ENCODE measurements at regions not wholly inside any gene's neighbourhood (a gene's known extent, or its start where the extent isn't known, plus 50 kb on each side); places are given as distances from the start of the nearest gene placed in this dataset.

GRCh38 chrX:7570432-7571029, 272.4 kb upstream of the VCX start:
- TF ChIP-seq CTCF (IDR thresholded peaks at IDR 0.05; ENCODE audit: low read depth, low read length, poor library complexity, severe bottlenecking) (no peak), EZH2phosphoT487 (IDR thresholded peaks at IDR 0.05; ENCODE audit: borderline replicate concordance, low read length) (no peak)

Data from DOHH2 (cell line).